ENCODE measurements at regions not wholly inside any gene's neighbourhood (a gene's known extent, or its start where the extent isn't known, plus 50 kb on each side); places are given as distances from the start of the nearest gene placed in this dataset.

DNA sequence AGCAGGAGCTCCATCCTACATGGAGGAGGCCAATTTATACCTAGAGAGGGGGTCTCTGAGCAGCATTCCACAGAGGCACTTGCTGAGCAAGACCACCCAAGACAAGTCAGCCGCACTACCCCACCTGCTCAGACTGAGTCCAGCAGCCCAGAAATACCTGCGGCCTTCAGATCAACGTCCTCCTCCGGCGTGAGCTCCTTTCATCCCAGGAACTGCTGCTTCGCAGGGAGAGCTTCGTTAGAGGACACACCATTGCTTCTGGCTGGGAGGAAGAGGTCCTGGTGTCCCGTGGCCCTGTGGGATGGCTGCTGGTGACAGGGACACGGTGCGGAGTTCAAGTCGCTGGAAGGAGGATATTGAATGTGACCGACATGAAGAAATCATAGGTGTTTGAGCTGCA lies 216.9 kb upstream of the PPP2R2D start:
- no peaks in the 10 kb centered on the region for H3K36me3 ChIP-seq
- no peak overlapping the region for H3K27ac ChIP-seq
- TF ChIP-seq, protein P1, sequence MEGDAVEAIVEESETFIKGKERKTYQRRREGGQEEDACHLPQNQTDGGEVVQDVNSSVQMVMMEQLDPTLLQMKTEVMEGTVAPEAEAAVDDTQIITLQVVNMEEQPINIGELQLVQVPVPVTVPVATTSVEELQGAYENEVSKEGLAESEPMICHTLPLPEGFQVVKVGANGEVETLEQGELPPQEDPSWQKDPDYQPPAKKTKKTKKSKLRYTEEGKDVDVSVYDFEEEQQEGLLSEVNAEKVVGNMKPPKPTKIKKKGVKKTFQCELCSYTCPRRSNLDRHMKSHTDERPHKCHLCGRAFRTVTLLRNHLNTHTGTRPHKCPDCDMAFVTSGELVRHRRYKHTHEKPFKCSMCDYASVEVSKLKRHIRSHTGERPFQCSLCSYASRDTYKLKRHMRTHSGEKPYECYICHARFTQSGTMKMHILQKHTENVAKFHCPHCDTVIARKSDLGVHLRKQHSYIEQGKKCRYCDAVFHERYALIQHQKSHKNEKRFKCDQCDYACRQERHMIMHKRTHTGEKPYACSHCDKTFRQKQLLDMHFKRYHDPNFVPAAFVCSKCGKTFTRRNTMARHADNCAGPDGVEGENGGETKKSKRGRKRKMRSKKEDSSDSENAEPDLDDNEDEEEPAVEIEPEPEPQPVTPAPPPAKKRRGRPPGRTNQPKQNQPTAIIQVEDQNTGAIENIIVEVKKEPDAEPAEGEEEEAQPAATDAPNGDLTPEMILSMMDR (IDR thresholded peaks at IDR 0.05), result no peak
- intact Hi-C loops (cut with DNase I), result no loop called here
- no peaks in the 10 kb centered on the region for H3K4me1 ChIP-seq
- no peak overlapping the region for H3K4me3 ChIP-seq
- no peak for DNase-seq
- ATAC-seq, result no peak
- no peaks in the 10 kb centered on the region for H3K9me3 ChIP-seq
- H3K27me3 ChIP-seq (ENCODE audit: low read depth), result no peaks in the 10 kb centered on the region

DNA sequence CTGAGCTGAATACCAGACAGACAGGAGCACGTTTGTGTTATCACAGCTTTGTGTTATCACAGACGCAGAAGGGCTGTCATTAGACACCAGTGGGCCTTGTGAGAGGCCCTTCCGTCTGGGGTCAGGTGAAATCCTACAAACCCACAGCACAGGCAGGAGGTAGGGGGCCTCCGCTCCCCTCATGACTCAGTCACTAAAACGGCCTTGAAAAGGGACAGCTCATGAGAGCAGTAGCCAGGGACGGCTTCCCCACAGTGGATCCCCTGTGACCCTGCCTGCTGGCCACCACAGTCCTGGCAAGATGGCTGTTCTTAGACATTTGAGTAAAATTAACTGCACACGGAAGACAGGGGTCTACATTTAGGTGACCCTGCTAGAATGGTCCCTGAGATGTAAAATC lies 215.8 kb upstream of the PPP2R2D start:
- H3K9me3 ChIP-seq, result no peaks in the 10 kb centered on the region
- no peak overlapping the region for H3K4me3 ChIP-seq
- H3K36me3 ChIP-seq, result no peaks in the 10 kb centered on the region
- H3K27ac ChIP-seq, result no peak overlapping the region
- intact Hi-C loops (cut with DNase I), result no loop called here
- DNase-seq (no peak), ATAC-seq (no peak)
- no peaks in the 10 kb centered on the region for H3K27me3 ChIP-seq (ENCODE audit: low read depth)
- no peaks in the 10 kb centered on the region for H3K4me1 ChIP-seq
- TF ChIP-seq, protein P1 (IDR thresholded peaks at IDR 0.05), result no peak

DNA sequence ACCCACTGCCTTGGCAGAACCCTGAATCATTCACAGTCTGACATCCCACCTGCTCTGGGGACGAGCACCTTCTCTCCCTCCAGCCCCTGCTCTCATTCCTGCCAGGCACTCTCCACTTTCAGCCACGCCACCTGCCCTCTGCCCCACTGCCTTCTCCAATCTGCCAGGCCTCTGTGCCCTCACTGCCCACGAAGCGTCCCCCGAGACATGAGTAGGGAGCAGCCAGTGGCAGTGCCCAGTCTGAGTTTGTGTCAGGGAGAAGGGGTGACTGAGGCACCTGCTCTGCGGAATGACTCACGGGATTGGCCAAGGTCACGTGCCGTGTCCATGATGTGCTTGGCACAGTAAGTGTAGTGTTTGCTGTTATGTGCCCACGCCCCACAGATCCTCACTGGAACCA lies 215.2 kb upstream of the PPP2R2D start:
- Histone ChIP-seq H3K36me3 (no peaks in the 10 kb centered on the region), H3K9me3 (no peaks in the 10 kb centered on the region), H3K27me3 (ENCODE audit: low read depth) (no peaks in the 10 kb centered on the region), H3K4me3 (no peak overlapping the region), H3K4me1 (no peaks in the 10 kb centered on the region), H3K27ac (no peak overlapping the region)
- TF ChIP-seq, protein P1 (IDR thresholded peaks at IDR 0.05), result no peak
- intact Hi-C loops (cut with DNase I), result no loop called here
- no peak for ATAC-seq
- DNase-seq, result no peak

DNA sequence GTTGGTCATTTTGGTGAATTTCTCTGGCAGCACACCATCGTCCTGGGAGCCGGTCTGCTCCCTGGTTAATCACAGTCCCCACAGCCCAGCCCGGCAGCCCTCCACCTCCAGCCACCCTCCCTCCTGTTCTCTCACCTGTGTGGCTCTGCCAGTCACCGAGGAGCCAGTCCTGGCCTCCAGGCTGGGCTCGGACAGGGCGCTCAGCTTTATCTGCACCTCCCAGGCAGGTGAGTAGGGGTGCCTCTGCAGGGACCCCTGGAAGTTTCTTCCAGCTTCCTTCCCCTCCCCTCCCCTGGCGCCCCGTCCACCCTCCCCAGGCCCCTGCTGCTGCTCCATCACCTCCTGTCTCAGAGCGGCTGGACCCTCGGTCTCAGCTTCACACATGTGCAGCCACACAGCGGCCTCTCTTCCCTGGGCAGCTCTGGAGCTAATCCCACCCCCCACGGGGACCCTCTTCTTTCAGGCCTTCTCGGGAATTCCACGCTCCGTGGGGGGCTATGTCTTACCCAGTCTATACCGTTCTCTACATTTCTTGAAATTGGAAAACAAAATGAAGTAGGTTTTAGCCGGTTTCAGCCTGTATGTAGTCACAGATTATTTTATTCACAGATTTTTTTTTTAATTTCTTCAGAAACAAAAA lies 213.9 kb upstream of the PPP2R2D start:
- Histone ChIP-seq H3K27ac (no peak overlapping the region), H3K4me3 (no peak overlapping the region), H3K4me1 (no peaks in the 10 kb centered on the region), H3K9me3 (no peaks in the 10 kb centered on the region), H3K36me3 (no peaks in the 10 kb centered on the region), H3K27me3 (ENCODE audit: low read depth) (no peaks in the 10 kb centered on the region)
- DNase-seq, result no peak
- TF ChIP-seq, protein P1 (IDR thresholded peaks at IDR 0.05), result no peak
- no peak for ATAC-seq
- intact Hi-C loops (cut with DNase I), result no loop called here

DNA sequence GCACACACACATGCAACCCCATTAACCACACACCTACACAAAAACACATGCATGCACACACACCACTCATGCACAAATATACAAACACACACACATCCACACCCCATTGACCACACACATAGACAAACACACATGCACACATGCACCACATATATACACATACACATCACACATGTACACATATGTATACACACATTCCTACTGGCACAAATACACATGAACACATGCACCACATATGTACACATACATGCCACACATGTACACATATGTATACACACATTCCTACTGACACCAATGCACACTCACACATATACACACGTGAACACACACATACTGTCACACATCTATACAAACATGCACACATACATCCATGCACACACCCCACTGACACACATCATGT lies 212.5 kb upstream of the PPP2R2D start:
- DNase-seq (no peak), ATAC-seq (no peak)
- TF ChIP-seq, protein P1 (IDR thresholded peaks at IDR 0.05), result no peak
- Histone ChIP-seq H3K36me3 (no peaks in the 10 kb centered on the region), H3K27me3 (ENCODE audit: low read depth) (no peaks in the 10 kb centered on the region), H3K4me1 (no peaks in the 10 kb centered on the region), H3K9me3 (no peaks in the 10 kb centered on the region), H3K27ac (no peak overlapping the region), H3K4me3 (no peak overlapping the region)
- intact Hi-C loops (cut with DNase I), result no loop called here
